H1 (cell line): ENCODE measurements at regions not wholly inside any gene's neighbourhood (a gene's known extent, or its start where the extent isn't known, plus 50 kb on each side); places are given as distances from the start of the nearest gene placed in this dataset.

Experiments
- BRCA1 ChIP-seq: IDR thresholded peaks from 2 replicates; pipeline ENCODE4 v1.6.1; 2012; ENCODE audit warnings: low read depth, low read length, improper control_type of control experiment
- SIN3A ChIP-seq, 2 experiments: IDR thresholded peaks in 1 of 2; conservative IDR thresholded peaks in 1 of 2; 2 replicates each; pipeline ENCODE4 v1.6.1; 2011 to 2012; ENCODE audit warnings: low read length in 2 of 2, improper control_type of control experiment in 1 of 2, low read depth in 1 of 2, mild to moderate bottlenecking in 1 of 2
- TBP ChIP-seq: IDR thresholded peaks from 2 replicates; pipeline ENCODE4 v1.6.1; 2011; ENCODE audit warnings: low read depth, low read length, improper control_type of control experiment
- YY1 ChIP-seq: IDR thresholded peaks from 2 replicates; pipeline ENCODE4 v1.6.1; 2011; ENCODE audit warnings: low read depth, mild to moderate bottlenecking, low read length
- TF ChIP-seq, protein P1 (sequence below), 3 experiments: IDR thresholded peaks; 1 replicate in 2 of 3; 2 replicates in 1 of 3; pipeline versions ENCODE4 v1.5.1 to v1.6.1; 2011; ENCODE audit warnings: low read length in 3 of 3, mild to moderate bottlenecking in 3 of 3, inconsistent platforms in 2 of 3, low read depth in 1 of 3, moderate library complexity in 1 of 3; ENCODE audit not compliant: insufficient read depth in 1 of 3; ENCODE audit errors: control extremely low read depth in 1 of 3

DNA sequence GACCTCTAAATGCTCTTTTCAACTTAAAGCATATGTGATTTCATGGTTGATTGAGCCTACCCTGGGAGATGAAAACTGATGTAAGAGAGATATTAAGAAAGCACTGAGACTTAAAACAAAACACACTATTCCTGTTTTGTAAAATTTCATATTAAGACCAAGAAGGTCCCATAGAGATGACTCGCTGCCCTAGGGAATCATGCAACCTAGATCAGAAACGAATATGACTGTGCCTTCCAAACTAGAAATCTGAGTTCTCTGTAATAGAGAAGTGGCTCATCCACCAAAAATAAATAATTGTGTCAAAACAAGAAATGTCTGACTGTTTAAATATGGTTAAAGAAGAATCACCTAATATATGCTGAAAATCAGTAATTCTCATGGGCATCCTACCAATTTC is 776.8 kb upstream of the SOX11 start:
- TF ChIP-seq TBP (no peak), BRCA1 (no peak), SIN3A (conservative IDR thresholded peaks at IDR 0.05 in 1 of 2, IDR thresholded peaks at IDR 0.05 in 1 of 2; ENCODE audit: low read depth in 1 of 2, low read length in 2 of 2) (no peak), YY1 (no peak)
- TF ChIP-seq, protein P1, sequence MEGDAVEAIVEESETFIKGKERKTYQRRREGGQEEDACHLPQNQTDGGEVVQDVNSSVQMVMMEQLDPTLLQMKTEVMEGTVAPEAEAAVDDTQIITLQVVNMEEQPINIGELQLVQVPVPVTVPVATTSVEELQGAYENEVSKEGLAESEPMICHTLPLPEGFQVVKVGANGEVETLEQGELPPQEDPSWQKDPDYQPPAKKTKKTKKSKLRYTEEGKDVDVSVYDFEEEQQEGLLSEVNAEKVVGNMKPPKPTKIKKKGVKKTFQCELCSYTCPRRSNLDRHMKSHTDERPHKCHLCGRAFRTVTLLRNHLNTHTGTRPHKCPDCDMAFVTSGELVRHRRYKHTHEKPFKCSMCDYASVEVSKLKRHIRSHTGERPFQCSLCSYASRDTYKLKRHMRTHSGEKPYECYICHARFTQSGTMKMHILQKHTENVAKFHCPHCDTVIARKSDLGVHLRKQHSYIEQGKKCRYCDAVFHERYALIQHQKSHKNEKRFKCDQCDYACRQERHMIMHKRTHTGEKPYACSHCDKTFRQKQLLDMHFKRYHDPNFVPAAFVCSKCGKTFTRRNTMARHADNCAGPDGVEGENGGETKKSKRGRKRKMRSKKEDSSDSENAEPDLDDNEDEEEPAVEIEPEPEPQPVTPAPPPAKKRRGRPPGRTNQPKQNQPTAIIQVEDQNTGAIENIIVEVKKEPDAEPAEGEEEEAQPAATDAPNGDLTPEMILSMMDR (IDR thresholded peaks at IDR 0.05; ENCODE audit: control extremely low read depth in 1 of 3, insufficient read depth in 1 of 3, low read depth in 1 of 3, low read length in 3 of 3), result no peak
